Stimulated activated naive CD8-positive, alpha-beta T cell treated with anti-CD3 and anti-CD28 coated beads, Interleukin-15, amount 100 ng/mL, for 72 hours (primary cell): ENCODE measurements at regions not wholly inside any gene's neighbourhood (a gene's known extent, or its start where the extent isn't known, plus 50 kb on each side); places are given as distances from the start of the nearest gene placed in this dataset.
"Not testable (repeated sequence)": the region's sequence is repeated elsewhere in the genome, so short reads cannot be mapped to it uniquely, and the experiment has no call there.

ENCODE experiments used
- ATAC-seq: fragments of 150-1000 bp; cut with Tn5 transposase; 2 replicates; pipeline ENCODE4 v1.10.0; 2021; ENCODE audit warnings: mild to moderate bottlenecking, moderate library complexity
- DNase-seq, 2 donors: peaks; one replicate each; pipeline ENCODE4 v3.0.0; 2021 to 2022
- H3K27ac Mint-ChIP-seq, 2 donors: one replicate each; pipeline ENCODE4 v1.8.0; 2022; ENCODE audit warnings: mild to moderate bottlenecking in 2 of 2, mixed read lengths in 2 of 2, moderate library complexity in 2 of 2
- H3K27me3 Mint-ChIP-seq: one replicate; pipeline ENCODE4 v1.8.0; 2022; ENCODE audit warnings: mixed read lengths
- H3K4me1 Mint-ChIP-seq: one replicate; pipeline ENCODE4 v1.8.0; 2022; ENCODE audit warnings: mild to moderate bottlenecking, mixed read lengths
- H3K4me3 Mint-ChIP-seq, 2 donors: one replicate each; pipeline ENCODE4 v1.8.0; 2022; ENCODE audit warnings: mild to moderate bottlenecking in 2 of 2, mixed read lengths in 2 of 2, moderate library complexity in 1 of 2
- H3K9me3 Mint-ChIP-seq, 2 donors: one replicate each; pipeline ENCODE4 v1.8.0; 2022; ENCODE audit warnings: mixed read lengths in 2 of 2

DNA sequence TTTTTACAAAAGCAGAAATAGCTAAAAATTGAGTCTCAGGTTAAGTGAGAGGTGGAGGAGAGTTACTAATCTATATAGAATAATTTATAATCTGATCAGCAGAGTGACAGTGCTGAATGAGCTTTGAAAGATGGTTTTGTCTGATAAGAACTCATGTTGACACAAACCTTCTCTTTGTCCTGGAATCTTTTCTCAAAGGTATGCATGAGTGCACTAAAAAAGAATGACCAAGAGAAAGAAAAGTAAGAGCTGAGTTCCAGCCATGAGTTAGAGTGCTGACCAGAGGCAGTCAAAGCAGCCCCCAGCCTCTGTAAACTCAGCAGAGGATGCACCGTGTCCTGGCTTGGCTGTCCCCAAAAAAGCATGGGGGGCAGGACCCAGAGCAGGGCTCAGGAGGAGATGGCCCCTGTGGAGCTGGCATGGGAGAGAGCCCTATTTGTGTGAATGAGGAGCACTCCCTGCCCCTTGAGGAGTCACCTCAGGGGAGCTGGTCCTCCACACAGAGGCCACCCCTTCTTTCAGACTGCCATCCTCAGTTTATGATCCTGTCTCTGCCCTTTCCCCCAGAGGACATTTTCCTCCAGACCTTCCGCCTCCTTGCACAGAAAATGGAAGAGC lies 129.8 kb downstream of the SEC23A start:
- peaks cover 7 to 9% of the 10 kb centered on the region in 2 donors for H3K9me3 Mint-ChIP-seq
- no peaks in the 10 kb centered on the region for H3K4me1 Mint-ChIP-seq
- H3K4me3 Mint-ChIP-seq, result no peak overlapping the region
- DNase-seq (no peak), ATAC-seq (peak; percentile 35)
- no peak overlapping the region for H3K27ac Mint-ChIP-seq
- no peaks in the 10 kb centered on the region for H3K27me3 Mint-ChIP-seq

DNA sequence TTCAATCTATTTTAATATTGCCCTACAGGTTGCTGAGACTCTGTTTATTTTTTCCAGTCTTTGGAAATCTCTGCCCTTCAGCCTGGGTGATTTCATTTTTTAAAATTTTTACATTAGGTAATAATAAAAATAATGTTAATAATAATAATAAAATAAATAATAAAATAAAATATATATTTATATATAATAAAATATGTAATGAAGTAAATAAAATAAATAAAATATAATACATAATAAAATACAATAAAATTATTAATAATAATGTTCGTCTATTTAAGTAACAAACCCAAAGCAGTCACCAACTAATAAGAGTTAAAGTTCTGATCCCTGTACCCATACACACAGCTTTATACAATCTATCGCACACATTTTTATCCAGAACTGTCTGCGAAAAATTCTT lies 130.5 kb downstream of the SEC23A start:
- H3K27ac Mint-ChIP-seq, result no peak overlapping the region
- H3K4me3 Mint-ChIP-seq, result no peak overlapping the region
- H3K4me1 Mint-ChIP-seq, result no peaks in the 10 kb centered on the region
- peaks cover 0 to 2% of the 10 kb centered on the region in 2 donors for H3K9me3 Mint-ChIP-seq
- no peak for ATAC-seq
- DNase-seq, result no peak
- no peaks in the 10 kb centered on the region for H3K27me3 Mint-ChIP-seq

DNA sequence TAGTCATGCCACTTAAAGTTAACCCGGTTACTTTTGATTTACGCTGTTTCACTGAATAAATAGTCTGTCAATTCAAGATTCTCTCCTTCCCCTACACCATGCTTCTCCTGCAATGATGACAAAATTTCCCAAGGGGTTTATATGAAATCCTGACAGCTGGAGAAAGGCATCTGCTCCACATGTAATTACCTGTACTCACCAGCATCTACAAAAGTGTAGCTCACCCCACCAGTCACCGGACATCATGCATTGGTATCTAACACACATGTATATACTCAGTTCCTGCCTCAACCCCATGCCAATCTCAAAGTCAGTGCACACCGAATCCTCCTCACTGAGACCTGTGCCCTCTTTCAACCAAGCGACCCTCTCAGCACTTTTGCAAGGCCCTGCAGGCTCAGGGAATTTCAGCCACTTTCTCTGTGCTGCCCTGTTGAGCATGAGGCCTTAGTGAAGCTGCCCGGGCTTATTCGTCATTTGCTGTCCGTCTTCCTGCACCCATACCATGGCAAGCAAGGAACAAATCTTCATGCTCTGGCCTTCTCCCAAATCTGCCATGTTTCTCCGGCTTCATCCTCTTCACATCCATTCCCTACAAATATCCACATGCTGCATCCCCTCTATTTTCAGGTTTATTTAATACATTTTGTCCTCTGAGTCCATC lies 131.6 kb downstream of the SEC23A start:
- ATAC-seq (no peak), DNase-seq (no peak)
- H3K4me1 Mint-ChIP-seq, result no peaks in the 10 kb centered on the region
- no peak overlapping the region for H3K27ac Mint-ChIP-seq
- H3K9me3 Mint-ChIP-seq, result no peaks in the 10 kb centered on the region
- H3K4me3 Mint-ChIP-seq, result no peak overlapping the region
- no peaks in the 10 kb centered on the region for H3K27me3 Mint-ChIP-seq

DNA sequence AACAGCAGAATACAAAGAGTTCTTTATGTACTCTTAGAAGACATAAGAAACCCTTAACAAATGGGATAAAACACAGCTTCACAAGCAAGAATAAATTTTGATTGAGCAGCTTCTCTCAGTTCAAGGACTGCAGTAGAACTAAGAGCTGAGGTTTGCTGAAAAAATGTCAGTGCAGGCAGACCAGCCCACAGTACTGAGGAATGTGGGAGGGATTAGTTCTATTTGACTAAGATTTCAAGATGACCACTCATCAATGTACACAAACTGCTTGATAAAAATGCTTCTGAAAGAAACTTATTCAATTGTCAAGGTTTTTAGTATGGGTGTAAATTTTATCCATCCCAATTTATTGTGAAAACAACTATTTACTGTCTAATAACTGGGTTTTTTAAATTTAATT lies 138.4 kb downstream of the SEC23A start:
- Mint-ChIP-seq H3K27me3 (no peaks in the 10 kb centered on the region), H3K4me1 (no peaks in the 10 kb centered on the region), H3K27ac (no peak overlapping the region), H3K9me3 (no peaks in the 10 kb centered on the region), H3K4me3 (no peak overlapping the region)
- no peak for ATAC-seq
- DNase-seq, result no peak

DNA sequence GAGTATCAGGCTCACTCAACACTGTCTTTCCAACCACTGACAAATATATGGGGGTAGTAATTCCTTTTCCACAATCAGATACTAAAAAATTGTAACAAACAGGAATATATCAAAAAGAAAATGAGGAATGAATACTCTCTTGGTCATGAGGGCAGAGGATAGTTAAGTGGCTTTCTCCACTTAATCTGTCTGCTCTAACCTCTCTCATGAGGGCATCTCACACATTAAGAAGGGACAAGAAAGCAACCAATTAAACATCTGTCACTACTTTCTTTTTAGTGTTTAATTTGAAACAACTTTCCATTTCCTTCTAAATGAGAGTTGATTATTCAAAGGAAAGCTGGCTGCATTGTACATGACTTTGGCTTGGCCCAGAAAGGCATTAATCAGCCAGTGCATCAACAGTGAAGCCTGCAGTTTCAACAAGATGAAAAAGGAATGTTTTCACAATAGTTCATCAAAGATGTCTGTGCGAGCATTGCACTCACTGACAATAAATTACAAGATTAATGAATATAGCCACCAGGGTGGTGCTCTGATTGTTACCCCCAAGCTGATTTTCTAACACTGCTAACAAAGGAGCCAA lies 142.0 kb downstream of the SEC23A start:
- H3K27ac Mint-ChIP-seq, result no peak overlapping the region
- no peak overlapping the region for H3K4me3 Mint-ChIP-seq
- no peak for ATAC-seq
- DNase-seq, result no peak
- H3K27me3 Mint-ChIP-seq, result peaks cover 1% of the 10 kb centered on the region
- no peaks in the 10 kb centered on the region for H3K4me1 Mint-ChIP-seq
- no peaks in the 10 kb centered on the region for H3K9me3 Mint-ChIP-seq

DNA sequence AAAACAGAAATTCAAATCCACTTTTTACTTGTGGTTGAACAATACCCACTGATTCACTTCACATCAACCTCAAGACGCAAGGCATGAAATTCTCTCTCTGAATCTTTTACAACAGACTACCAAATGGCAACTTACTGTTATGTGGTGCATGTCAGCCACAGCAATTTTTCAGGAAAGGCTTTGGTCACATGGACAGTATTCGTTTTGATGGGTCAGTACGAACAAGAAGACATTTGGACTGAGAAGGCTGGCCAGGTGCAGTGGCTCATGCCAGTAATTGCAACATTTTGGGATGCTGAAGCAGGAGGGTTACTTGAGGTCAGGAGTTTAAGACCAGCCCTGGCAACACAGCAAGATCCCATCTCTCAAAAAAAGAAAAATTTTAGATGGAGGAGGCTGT lies 144.0 kb downstream of the SEC23A start:
- ATAC-seq (no peak), DNase-seq (no peak)
- Mint-ChIP-seq H3K4me1 (no peaks in the 10 kb centered on the region), H3K4me3 (no peak overlapping the region), H3K27me3 (peaks cover 7% of the 10 kb centered on the region), H3K27ac (no peak overlapping the region), H3K9me3 (no peaks in the 10 kb centered on the region)

DNA sequence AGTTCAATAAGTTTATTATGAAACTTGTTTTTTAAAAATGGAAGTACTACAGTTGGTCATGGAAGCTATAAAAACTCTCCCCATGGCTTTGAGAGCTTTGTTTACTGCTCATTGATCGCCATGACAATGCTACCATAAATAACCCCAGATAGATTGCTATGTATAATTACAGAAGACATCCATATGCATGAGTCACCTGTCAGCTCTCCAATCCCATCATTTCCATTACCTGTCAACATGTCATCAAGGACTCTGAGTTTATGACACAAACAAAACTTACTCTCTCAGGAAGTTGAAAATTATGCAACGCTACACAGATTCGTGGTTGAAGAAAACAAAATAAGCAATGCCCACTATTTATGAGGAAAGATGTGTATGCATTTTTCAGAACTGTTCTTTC lies 144.4 kb downstream of the SEC23A start:
- H3K4me3 Mint-ChIP-seq, result no peak overlapping the region
- no peaks in the 10 kb centered on the region for H3K4me1 Mint-ChIP-seq
- no peak for ATAC-seq
- peaks cover 7% of the 10 kb centered on the region for H3K27me3 Mint-ChIP-seq
- no peaks in the 10 kb centered on the region for H3K9me3 Mint-ChIP-seq
- DNase-seq, result no peak
- no peak overlapping the region for H3K27ac Mint-ChIP-seq

DNA sequence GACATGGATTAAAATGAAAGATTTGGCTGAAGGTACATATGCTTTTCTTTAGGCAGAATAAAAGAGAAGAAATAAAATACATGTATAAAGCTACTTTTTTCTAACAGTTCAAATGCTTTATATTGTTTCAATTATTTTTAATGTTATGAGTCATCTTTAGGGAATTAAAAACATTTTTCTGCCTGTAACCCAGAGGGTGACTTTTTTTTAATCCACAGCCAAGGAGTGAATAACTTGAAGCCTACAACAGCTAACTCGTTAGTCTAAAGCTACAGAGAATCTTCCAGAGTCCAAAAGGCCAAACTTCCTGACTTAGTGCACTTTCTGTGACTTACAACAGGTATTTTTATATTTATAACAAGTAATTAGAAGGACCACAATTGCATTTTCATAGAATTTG lies 151.6 kb downstream of the SEC23A start:
- H3K9me3 Mint-ChIP-seq, result no peaks in the 10 kb centered on the region

DNA sequence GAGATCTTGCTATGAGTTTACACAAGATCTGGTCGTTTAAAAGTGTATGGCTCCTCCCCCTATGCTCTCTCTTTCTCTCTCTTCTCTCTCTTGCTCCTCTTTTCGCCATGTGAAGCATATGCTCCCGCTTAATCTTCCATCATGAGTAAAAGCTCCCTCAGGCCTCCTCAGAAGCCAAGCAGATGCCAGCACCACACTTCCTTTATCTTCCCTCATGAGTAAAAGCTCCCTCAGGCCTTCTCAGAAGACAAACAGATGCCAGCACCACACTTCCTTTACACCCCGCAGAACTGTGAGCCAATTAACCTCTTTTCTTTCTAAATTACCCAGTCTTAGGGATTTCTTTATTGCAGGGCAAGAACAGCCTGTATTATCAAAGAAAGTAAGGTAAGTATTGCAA lies 152.4 kb downstream of the SEC23A start:
- ATAC-seq (no peak), DNase-seq (no peak)
- H3K4me1 Mint-ChIP-seq, result no peaks in the 10 kb centered on the region
- no peak overlapping the region for H3K27ac Mint-ChIP-seq
- no peaks in the 10 kb centered on the region for H3K9me3 Mint-ChIP-seq
- peaks cover 2% of the 10 kb centered on the region for H3K27me3 Mint-ChIP-seq
- no peak overlapping the region for H3K4me3 Mint-ChIP-seq

More for the DNA sequence above, 151.6 kb downstream of the SEC23A start:
- Mint-ChIP-seq H3K27me3 (peaks cover 7% of the 10 kb centered on the region), H3K4me1 (no peaks in the 10 kb centered on the region), H3K4me3 (no peak overlapping the region), H3K27ac (no peak overlapping the region)
- DNase-seq (no peak), ATAC-seq (no peak)

DNA sequence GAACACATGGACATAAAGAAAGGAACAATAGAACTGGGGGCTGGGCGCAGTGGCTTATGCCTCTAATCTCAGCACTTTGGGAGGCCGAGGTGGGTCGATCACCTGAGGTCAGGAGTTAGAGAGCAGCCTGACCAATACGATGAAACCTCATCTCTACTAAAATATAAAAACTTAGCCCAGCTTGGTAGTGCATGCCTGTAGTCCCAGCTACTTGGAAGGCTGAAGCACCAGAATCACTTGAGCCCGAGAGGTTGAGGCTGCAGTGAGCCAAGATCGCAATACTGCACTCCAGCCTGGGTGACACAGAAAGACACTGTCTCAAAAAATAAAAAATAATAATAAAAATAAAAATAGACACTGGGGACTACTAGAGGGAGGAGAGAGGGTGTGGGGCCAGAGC lies 154.5 kb downstream of the SEC23A start:
- Mint-ChIP-seq H3K9me3 (no peaks in the 10 kb centered on the region), H3K4me3 (no peak overlapping the region), H3K27me3 (no peaks in the 10 kb centered on the region), H3K27ac (no peak overlapping the region), H3K4me1 (no peaks in the 10 kb centered on the region)
- no peak for ATAC-seq
- no peak for DNase-seq

DNA sequence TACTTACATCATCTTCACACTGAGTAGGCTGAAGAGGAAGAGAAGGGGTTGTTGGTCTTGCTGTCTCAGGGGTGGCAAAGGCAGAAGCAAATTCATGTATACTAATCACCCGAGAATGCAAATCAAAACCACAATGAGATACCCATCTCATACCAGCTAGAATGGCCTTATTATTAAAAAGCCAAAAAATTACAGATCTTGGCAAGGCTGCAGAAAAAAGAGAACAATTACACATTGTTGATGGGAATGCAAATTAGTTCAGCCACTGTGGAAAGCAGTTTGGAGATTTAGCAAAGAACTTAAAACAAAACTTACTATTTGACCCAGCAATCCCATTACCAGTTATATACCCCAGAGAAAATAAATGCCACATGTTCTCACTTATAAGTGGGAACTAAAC lies 154.9 kb downstream of the SEC23A start:
- DNase-seq (no peak), ATAC-seq (no peak)
- Mint-ChIP-seq H3K4me1 (no peaks in the 10 kb centered on the region), H3K27me3 (no peaks in the 10 kb centered on the region), H3K9me3 (no peaks in the 10 kb centered on the region), H3K27ac (no peak overlapping the region), H3K4me3 (no peak overlapping the region)

DNA sequence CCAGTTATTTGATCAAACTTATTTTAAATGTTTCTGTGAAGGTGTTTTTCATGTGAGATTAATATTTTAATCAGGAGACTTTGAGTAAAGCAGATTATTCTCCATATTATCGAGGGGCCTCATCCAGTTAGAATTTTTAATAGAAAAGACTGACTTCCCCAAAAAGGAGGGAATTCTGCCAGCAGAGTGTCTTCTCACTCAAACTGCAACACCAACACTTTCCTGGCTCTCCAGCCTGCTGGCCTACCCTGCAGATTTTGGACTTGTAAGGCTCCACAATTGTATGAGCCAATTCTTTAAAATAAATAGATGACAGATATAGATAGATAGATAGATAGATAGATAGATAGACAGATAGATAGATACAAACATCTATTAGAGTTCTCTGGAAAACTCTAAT lies 155.7 kb downstream of the SEC23A start:
- H3K9me3 Mint-ChIP-seq, result no peaks in the 10 kb centered on the region
- H3K4me3 Mint-ChIP-seq, result no peak overlapping the region
- H3K27ac Mint-ChIP-seq, result no peak overlapping the region
- no peak for ATAC-seq
- no peaks in the 10 kb centered on the region for H3K4me1 Mint-ChIP-seq
- no peaks in the 10 kb centered on the region for H3K27me3 Mint-ChIP-seq
- no peak for DNase-seq

DNA sequence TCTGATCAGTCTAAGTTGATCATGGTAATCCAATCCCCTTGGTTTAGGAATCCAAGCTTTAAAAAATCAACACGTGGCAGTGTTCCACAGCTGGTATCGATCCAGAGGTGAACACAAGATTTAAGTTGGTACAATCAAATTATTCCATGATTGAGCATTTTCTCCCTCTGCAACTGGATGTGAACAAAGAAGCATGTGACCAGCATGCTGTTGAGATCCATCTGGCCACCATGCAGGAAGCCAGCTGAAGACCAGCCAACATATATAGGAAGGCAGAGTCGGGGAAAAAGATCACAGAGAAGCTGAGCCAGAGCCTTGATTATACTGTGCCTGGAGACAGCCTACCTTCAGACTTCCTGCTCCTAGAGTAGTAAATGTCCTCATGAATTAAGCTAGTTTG lies 158.3 kb downstream of the SEC23A start:
- Mint-ChIP-seq H3K9me3 (no peaks in the 10 kb centered on the region), H3K27me3 (no peaks in the 10 kb centered on the region), H3K27ac (no peak overlapping the region), H3K4me3 (no peak overlapping the region), H3K4me1 (no peaks in the 10 kb centered on the region)
- DNase-seq (no peak), ATAC-seq (no peak)

DNA sequence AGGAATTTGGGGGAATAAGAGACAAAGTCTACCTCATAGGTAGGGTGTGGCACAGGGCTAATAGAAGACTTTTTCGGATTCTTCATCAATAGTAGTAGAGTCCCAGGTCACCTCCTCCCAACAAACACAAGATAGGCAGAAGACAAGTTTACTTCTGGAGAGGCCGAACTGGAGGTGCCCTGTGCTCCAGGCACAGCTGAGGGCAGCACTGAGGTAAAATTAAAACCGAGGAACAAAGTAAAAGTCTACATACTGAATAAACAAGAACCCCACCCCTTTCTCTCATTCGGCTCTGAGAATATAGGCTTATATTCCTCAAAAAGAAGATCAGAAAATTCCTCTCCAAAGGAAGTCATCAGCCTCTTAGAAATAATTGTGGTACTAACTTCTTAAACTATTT lies 161.5 kb downstream of the SEC23A start:
- Mint-ChIP-seq H3K4me3 (no peak overlapping the region), H3K9me3 (no peaks in the 10 kb centered on the region), H3K27me3 (no peaks in the 10 kb centered on the region), H3K4me1 (no peaks in the 10 kb centered on the region), H3K27ac (no peak overlapping the region)
- DNase-seq (no peak), ATAC-seq (no peak)

DNA sequence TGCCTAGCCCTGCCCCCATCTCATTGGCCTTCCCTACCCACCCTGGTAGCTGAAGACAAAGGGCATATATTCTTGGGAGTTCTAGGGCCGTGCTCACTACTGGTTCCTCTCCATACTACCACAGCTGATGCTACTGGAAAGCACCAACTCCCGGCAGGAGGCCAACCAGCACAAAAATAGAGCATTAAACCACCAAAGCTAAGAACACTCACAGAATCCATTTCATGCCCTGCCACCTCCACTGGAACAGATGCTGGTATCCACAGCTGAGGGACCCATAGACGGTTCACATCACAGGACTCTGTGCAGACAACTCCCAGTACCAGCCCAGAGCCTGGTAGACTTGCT lies 170.4 kb downstream of the SEC23A start:
- not testable (repeated sequence) for H3K4me3 Mint-ChIP-seq, H3K9me3 Mint-ChIP-seq, DNase-seq, H3K27me3 Mint-ChIP-seq, H3K27ac Mint-ChIP-seq, ATAC-seq, H3K4me1 Mint-ChIP-seq

DNA sequence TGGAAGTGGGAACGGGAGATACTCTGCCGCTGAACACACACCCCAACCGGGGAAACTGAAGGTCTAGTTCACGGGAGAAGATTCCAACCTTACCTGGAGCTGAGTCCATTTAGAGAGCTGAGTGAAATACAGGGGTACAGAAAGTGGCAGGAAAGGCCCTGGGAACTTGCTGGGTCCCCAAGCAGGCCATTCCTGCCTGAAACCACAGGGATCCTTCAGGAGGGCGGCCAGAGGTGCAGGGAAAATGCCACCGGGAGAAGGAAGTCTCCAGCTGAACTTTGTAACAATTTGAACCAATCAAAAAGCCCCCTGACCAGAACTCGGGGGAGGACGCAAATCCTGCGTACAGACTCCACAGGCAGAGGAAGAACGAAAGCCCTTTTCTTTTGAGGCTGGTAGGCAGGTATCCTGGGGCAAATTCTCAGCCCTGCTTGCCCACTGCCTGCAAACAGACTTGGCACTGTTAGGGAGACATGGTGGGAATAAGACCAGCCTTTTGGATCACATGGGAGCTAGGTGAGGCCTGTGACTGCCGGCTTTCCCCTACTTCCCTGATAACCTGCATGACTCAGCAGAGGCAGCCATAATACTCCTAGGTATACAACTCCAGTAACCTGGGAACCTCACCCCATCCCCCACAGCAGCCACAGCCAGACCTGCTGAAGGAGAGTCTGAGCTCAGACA lies 170.9 kb downstream of the SEC23A start:
- DNase-seq (no peak), ATAC-seq (no peak)
- Mint-ChIP-seq H3K4me3 (no peak overlapping the region), H3K27ac (no peak overlapping the region), H3K9me3 (no peaks in the 10 kb centered on the region), H3K4me1 (no peaks in the 10 kb centered on the region), H3K27me3 (no peaks in the 10 kb centered on the region)
